ENCODE measurements at regions not wholly inside any gene's neighbourhood (a gene's known extent, or its start where the extent isn't known, plus 50 kb on each side); places are given as distances from the start of the nearest gene placed in this dataset.

DNA sequence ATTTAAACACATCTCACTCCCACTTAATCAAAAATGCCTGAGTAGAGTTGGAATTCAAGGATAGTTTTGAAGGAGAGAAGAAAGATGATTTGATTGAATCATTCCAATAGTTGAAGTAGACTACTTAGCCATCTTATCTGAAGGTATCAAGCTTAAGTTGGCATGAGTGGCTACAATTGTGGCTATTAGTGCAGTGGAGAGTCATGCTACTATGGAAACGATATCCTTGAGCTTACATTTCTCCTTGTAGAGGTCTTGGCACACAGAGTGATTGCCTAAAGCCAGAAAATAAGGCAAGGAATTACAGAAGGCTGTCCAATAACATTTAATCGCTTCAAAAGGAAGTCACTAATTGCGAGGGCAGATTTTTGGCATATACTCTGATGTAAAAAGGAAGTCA is 1022.7 kb downstream of the IGSF11 start:
- no peaks in the 10 kb centered on the region for H3K4me1 Mint-ChIP-seq

DNA sequence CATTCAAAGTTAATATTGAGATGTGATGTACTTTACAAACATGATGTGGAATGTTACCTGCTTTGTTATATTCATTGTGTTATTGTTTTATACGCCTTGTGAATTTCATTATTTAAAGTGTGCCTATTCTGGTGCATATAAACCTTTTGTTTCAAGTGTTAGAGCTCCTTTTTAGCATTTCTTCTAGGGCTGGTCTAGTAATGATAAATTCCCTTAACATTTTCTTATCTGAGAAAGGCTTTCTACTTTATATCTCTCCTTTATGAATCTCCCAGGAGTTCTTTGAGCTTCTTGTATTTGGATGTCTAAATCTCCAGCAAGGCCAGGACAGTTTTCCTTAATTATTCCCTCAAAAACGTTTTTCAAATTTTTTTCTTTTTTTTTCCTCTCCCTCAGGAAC is 1005.6 kb downstream of the IGSF11 start:
- H3K36me3 Mint-ChIP-seq = peaks cover 0 to 8% (median 0%) of the 10 kb centered on the region in 5 donors
- CTCF ChIA-PET = no interaction called here
- no peaks in the 10 kb centered on the region for H3K27me3 ChIP-seq (ENCODE audit: control insufficient read depth in 2 of 2, insufficient read depth in 2 of 2, low read length in 2 of 2)
- no peaks in the 10 kb centered on the region for H3K27me3 Mint-ChIP-seq
- POLR2A ChIA-PET = no interaction called here
- DNase-seq = no peak
- H3K4me1 ChIP-seq (ENCODE audit: control insufficient read depth in 2 of 2, insufficient read depth in 2 of 2, low read length in 2 of 2) = no peaks in the 10 kb centered on the region
- H3K9me3 Mint-ChIP-seq = peaks cover 4 to 72% (median 44%) of the 10 kb centered on the region in 11 donors
- intact Hi-C loops (cut with micrococcal nuclease) = no loop called here
- no peaks in the 10 kb centered on the region for H3K36me3 ChIP-seq (ENCODE audit: control insufficient read depth in 2 of 3, insufficient read depth in 3 of 3, low read length in 3 of 3)
- H3K27ac Mint-ChIP-seq = no peak overlapping the region
- H3K4me3 ChIP-seq (ENCODE audit: low read length) = no peak overlapping the region
- H3K4me1 Mint-ChIP-seq = no peaks in the 10 kb centered on the region
- H3K4me3 Mint-ChIP-seq = no peak overlapping the region
- no peak for ATAC-seq
- H3K9me3 ChIP-seq (ENCODE audit: control insufficient read depth in 2 of 3, low read length in 3 of 3) = peaks cover 0 to 4% (median 0%) of the 10 kb centered on the region in 3 experiments
- H3K27ac ChIP-seq (ENCODE audit: low read depth, low read length) = no peak overlapping the region

More for the DNA sequence above, 1022.7 kb downstream of the IGSF11 start:
- CTCF ChIA-PET = no interaction called here
- no peaks in the 10 kb centered on the region for H3K27me3 Mint-ChIP-seq
- no peaks in the 10 kb centered on the region for H3K27me3 ChIP-seq (ENCODE audit: control insufficient read depth in 2 of 2, insufficient read depth in 2 of 2, low read length in 2 of 2)
- H3K27ac ChIP-seq (ENCODE audit: low read depth, low read length) = no peak overlapping the region
- peaks cover 2 to 31% (median 11%) of the 10 kb centered on the region in 11 donors for H3K9me3 Mint-ChIP-seq
- no peaks in the 10 kb centered on the region for H3K36me3 Mint-ChIP-seq
- intact Hi-C loops (cut with micrococcal nuclease) = no loop called here
- no peak overlapping the region for H3K4me3 Mint-ChIP-seq
- ATAC-seq (no peak), DNase-seq (no peak)
- H3K4me3 ChIP-seq (ENCODE audit: low read length) = no peak overlapping the region
- H3K4me1 ChIP-seq (ENCODE audit: control insufficient read depth in 2 of 2, insufficient read depth in 2 of 2, low read length in 2 of 2) = no peaks in the 10 kb centered on the region
- POLR2A ChIA-PET = no interaction called here
- no peak overlapping the region for H3K27ac Mint-ChIP-seq
- H3K36me3 ChIP-seq (ENCODE audit: control insufficient read depth in 2 of 3, insufficient read depth in 3 of 3, low read length in 3 of 3) = no peaks in the 10 kb centered on the region
- no peaks in the 10 kb centered on the region for H3K9me3 ChIP-seq (ENCODE audit: control insufficient read depth in 2 of 3, low read length in 3 of 3)

DNA sequence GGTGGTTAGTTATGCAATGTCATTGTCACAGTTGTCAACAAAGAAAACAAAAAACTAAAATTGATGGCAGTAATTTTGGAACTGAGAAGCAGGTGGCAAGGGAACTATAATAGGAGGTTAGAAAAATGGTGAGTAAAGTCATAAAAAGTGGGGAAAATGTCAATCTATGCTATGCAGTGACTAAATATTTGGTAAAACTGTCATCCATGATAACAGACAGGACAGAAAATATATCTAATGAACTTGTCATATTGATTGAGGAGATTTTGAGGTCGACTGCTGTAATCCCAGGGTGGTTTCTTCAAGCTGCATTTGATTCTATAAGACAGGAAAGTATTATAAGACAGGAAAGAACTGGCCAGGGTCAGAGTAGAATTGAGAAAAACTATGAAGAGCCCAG is 998.4 kb downstream of the IGSF11 start:
- Histone ChIP-seq H3K4me3 (ENCODE audit: low read length) (no peak overlapping the region), H3K36me3 (ENCODE audit: control insufficient read depth in 2 of 3, insufficient read depth in 3 of 3, low read length in 3 of 3) (no peaks in the 10 kb centered on the region), H3K27ac (ENCODE audit: low read depth, low read length) (no peak overlapping the region), H3K9me3 (ENCODE audit: control insufficient read depth in 2 of 3, low read length in 3 of 3) (peaks cover 0 to 16% (median 0%) of the 10 kb centered on the region in 3 experiments), H3K27me3 (ENCODE audit: control insufficient read depth in 2 of 2, insufficient read depth in 2 of 2, low read length in 2 of 2) (no peaks in the 10 kb centered on the region), H3K4me1 (ENCODE audit: control insufficient read depth in 2 of 2, insufficient read depth in 2 of 2, low read length in 2 of 2) (no peaks in the 10 kb centered on the region)
- DNase-seq = no peak
- Mint-ChIP-seq H3K4me1 (no peaks in the 10 kb centered on the region), H3K36me3 (peaks cover 0 to 6% (median 0%) of the 10 kb centered on the region in 5 donors), H3K4me3 (no peak overlapping the region), H3K27me3 (no peaks in the 10 kb centered on the region), H3K9me3 (peaks cover 7 to 30% (median 16%) of the 10 kb centered on the region in 11 donors), H3K27ac (no peak overlapping the region)
- CTCF ChIA-PET = no interaction called here
- ATAC-seq = no peak
- POLR2A ChIA-PET = no interaction called here
- intact Hi-C loops (cut with micrococcal nuclease) = no loop called here

DNA sequence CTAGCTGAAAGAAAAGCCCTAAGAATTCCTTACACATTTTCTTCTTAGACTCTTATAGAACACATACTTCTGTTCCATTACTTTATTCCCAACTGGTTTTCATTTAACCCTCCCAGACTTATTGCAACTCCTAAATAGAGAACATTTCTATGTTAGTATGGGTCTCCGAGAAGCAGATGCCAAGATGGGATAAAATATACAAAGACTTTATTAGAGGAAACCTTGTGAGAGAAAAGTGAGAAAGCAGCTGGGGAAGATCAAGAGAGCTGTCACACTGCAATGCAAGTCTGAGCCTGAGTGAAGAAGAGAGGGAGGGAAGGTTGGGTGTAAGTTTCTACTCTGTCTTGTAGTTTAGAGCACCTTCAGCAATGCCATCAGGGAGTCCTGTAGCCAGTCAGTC is 979.3 kb downstream of the IGSF11 start:
- Mint-ChIP-seq H3K9me3 (peaks cover 0 to 22% (median 5%) of the 10 kb centered on the region in 11 donors), H3K27me3 (no peaks in the 10 kb centered on the region), H3K36me3 (no peaks in the 10 kb centered on the region), H3K4me1 (no peaks in the 10 kb centered on the region), H3K27ac (no peak overlapping the region), H3K4me3 (no peak overlapping the region)
- no peak for DNase-seq
- H3K4me3 ChIP-seq (ENCODE audit: low read length) = no peak overlapping the region
- no peaks in the 10 kb centered on the region for H3K36me3 ChIP-seq (ENCODE audit: control insufficient read depth in 2 of 3, insufficient read depth in 3 of 3, low read length in 3 of 3)
- H3K27ac ChIP-seq (ENCODE audit: low read depth, low read length) = no peak overlapping the region
- no peaks in the 10 kb centered on the region for H3K9me3 ChIP-seq (ENCODE audit: control insufficient read depth in 2 of 3, low read length in 3 of 3)
- intact Hi-C loops (cut with micrococcal nuclease) = no loop called here
- no peak for ATAC-seq
- H3K27me3 ChIP-seq (ENCODE audit: control insufficient read depth in 2 of 2, insufficient read depth in 2 of 2, low read length in 2 of 2) = no peaks in the 10 kb centered on the region
- POLR2A ChIA-PET = no interaction called here
- H3K4me1 ChIP-seq (ENCODE audit: control insufficient read depth in 2 of 2, insufficient read depth in 2 of 2, low read length in 2 of 2) = no peaks in the 10 kb centered on the region
- CTCF ChIA-PET = no interaction called here

DNA sequence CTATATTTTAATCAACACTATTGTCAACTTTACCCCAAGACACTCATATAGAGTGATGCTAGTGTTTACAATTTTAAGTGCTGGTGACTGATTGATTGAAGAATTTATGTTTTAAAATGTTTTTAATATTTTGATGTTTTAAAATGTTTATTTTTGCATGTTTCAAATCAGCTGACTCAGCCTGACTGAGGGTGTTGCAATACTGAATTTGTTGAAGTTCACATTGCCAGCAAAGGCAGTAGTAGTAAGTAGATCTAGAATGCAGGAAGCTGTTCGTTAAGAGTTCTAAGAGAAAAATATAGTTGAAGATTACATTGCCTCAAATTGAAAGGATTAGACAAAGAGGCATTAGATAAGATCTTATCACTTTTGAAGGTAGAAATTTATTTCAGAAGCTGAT is 977.6 kb downstream of the IGSF11 start:
- DNase-seq (no peak), ATAC-seq (no peak)
- no peaks in the 10 kb centered on the region for H3K36me3 Mint-ChIP-seq
- Histone ChIP-seq H3K27me3 (ENCODE audit: control insufficient read depth in 2 of 2, insufficient read depth in 2 of 2, low read length in 2 of 2) (no peaks in the 10 kb centered on the region), H3K27ac (ENCODE audit: low read depth, low read length) (no peak overlapping the region), H3K9me3 (ENCODE audit: control insufficient read depth in 2 of 3, low read length in 3 of 3) (no peaks in the 10 kb centered on the region), H3K36me3 (ENCODE audit: control insufficient read depth in 2 of 3, insufficient read depth in 3 of 3, low read length in 3 of 3) (no peaks in the 10 kb centered on the region), H3K4me1 (ENCODE audit: control insufficient read depth in 2 of 2, insufficient read depth in 2 of 2, low read length in 2 of 2) (no peaks in the 10 kb centered on the region), H3K4me3 (ENCODE audit: low read length) (no peak overlapping the region)
- H3K27me3 Mint-ChIP-seq = no peaks in the 10 kb centered on the region
- no peak overlapping the region for H3K4me3 Mint-ChIP-seq
- H3K9me3 Mint-ChIP-seq = peaks cover 0 to 29% (median 3%) of the 10 kb centered on the region in 11 donors
- no peaks in the 10 kb centered on the region for H3K4me1 Mint-ChIP-seq
- ChIA-PET CTCF (no interaction called here), POLR2A (no interaction called here)
- intact Hi-C loops (cut with micrococcal nuclease) = no loop called here
- no peak overlapping the region for H3K27ac Mint-ChIP-seq

DNA sequence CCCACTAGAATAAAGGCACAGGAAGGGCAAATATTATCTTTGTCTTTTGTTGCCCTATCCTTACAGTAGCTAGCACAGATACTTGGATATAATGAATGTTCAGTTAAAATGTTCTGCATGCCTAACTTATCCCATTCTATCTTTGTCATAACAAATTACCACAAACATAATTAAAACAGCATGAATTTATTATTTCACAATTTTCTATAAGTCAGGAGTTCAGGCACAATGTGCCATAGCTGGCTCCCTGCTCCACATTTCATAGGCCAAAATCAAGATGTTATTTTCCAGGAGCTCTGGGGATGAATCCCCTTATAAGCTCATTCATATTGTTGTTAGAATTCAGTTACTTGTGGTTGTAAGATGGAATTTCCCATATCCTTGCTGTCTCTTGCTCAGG is 975.5 kb downstream of the IGSF11 start:
- Histone ChIP-seq H3K4me3 (ENCODE audit: low read length) (no peak overlapping the region), H3K4me1 (ENCODE audit: control insufficient read depth in 2 of 2, insufficient read depth in 2 of 2, low read length in 2 of 2) (no peaks in the 10 kb centered on the region), H3K36me3 (ENCODE audit: control insufficient read depth in 2 of 3, insufficient read depth in 3 of 3, low read length in 3 of 3) (no peaks in the 10 kb centered on the region), H3K27ac (ENCODE audit: low read depth, low read length) (no peak overlapping the region), H3K9me3 (ENCODE audit: control insufficient read depth in 2 of 3, low read length in 3 of 3) (no peaks in the 10 kb centered on the region), H3K27me3 (ENCODE audit: control insufficient read depth in 2 of 2, insufficient read depth in 2 of 2, low read length in 2 of 2) (no peaks in the 10 kb centered on the region)
- H3K27ac Mint-ChIP-seq = no peak overlapping the region
- no peak overlapping the region for H3K4me3 Mint-ChIP-seq
- CTCF ChIA-PET = no interaction called here
- H3K36me3 Mint-ChIP-seq = no peaks in the 10 kb centered on the region
- DNase-seq (no peak), ATAC-seq (no peak)
- POLR2A ChIA-PET = no interaction called here
- peaks cover 0 to 29% (median 1%) of the 10 kb centered on the region in 11 donors for H3K9me3 Mint-ChIP-seq
- intact Hi-C loops (cut with micrococcal nuclease) = no loop called here
- H3K27me3 Mint-ChIP-seq = no peaks in the 10 kb centered on the region
- H3K4me1 Mint-ChIP-seq = no peaks in the 10 kb centered on the region

DNA sequence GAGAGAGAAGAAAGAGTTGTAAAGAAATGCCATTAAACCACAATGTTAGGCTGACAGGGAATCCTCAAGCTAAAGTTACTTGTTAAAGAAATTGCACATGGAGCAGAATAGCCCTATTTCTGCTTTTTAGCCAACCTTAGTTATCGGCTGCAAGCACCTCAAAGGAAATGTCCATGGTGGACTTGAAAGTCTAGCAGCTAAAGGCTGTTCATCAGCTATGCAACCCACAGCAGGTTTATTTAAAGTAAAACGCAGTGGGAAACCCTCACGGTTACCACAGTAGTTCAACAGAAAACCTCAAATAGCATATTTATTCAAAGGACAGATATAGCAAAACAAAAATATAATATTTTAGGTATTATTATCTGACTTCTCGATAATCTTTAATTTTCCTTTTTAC is 967.2 kb downstream of the IGSF11 start:
- no peaks in the 10 kb centered on the region for H3K4me1 Mint-ChIP-seq
- H3K9me3 ChIP-seq (ENCODE audit: control insufficient read depth in 2 of 3, low read length in 3 of 3) = no peaks in the 10 kb centered on the region
- ATAC-seq (no peak), DNase-seq (no peak)
- H3K36me3 ChIP-seq (ENCODE audit: control insufficient read depth in 2 of 3, insufficient read depth in 3 of 3, low read length in 3 of 3) = no peaks in the 10 kb centered on the region
- H3K9me3 Mint-ChIP-seq = peaks cover 0 to 24% (median 5%) of the 10 kb centered on the region in 11 donors
- ChIA-PET POLR2A (no interaction called here), CTCF (no interaction called here)
- H3K27me3 ChIP-seq (ENCODE audit: control insufficient read depth in 2 of 2, insufficient read depth in 2 of 2, low read length in 2 of 2) = peaks cover 0 to 3% of the 10 kb centered on the region in 2 donors
- H3K4me3 ChIP-seq (ENCODE audit: low read length) = no peak overlapping the region
- no peaks in the 10 kb centered on the region for H3K4me1 ChIP-seq (ENCODE audit: control insufficient read depth in 2 of 2, insufficient read depth in 2 of 2, low read length in 2 of 2)
- no peak overlapping the region for H3K4me3 Mint-ChIP-seq
- H3K36me3 Mint-ChIP-seq = no peaks in the 10 kb centered on the region
- H3K27ac Mint-ChIP-seq = no peak overlapping the region
- no peak overlapping the region for H3K27ac ChIP-seq (ENCODE audit: low read depth, low read length)
- no peaks in the 10 kb centered on the region for H3K27me3 Mint-ChIP-seq
- intact Hi-C loops (cut with micrococcal nuclease) = no loop called here

Measured in naive thymus-derived CD4-positive, alpha-beta T cell (primary cell).